Cardiac fibroblast (primary cell): ENCODE measurements at regions not wholly inside any gene's neighbourhood (a gene's known extent, or its start where the extent isn't known, plus 50 kb on each side); places are given as distances from the start of the nearest gene placed in this dataset.

ENCODE experiments used
- DNase-seq, 2 donors: peaks; one replicate each; pipeline versions ENCODE4 v3.0.0 to v3.0.0-alpha.2; 2010; ENCODE audit warnings: low read depth in 2 of 2
- H3K4me3 ChIP-seq, 2 donors: replicated peaks in 1 of 2; 1 replicate in 1 of 2; 2 replicates in 1 of 2; pipeline ENCODE4 v1.5.1; 2011; ENCODE audit warnings: low read depth in 2 of 2, low read length in 2 of 2, mild to moderate bottlenecking in 2 of 2, moderate library complexity in 1 of 2
- TF ChIP-seq, protein P1 (sequence below): IDR thresholded peaks from one replicate; pipeline ENCODE4 v1.5.1; 2011; ENCODE audit warnings: low read depth, mild to moderate bottlenecking, low read length, inconsistent platforms

DNA sequence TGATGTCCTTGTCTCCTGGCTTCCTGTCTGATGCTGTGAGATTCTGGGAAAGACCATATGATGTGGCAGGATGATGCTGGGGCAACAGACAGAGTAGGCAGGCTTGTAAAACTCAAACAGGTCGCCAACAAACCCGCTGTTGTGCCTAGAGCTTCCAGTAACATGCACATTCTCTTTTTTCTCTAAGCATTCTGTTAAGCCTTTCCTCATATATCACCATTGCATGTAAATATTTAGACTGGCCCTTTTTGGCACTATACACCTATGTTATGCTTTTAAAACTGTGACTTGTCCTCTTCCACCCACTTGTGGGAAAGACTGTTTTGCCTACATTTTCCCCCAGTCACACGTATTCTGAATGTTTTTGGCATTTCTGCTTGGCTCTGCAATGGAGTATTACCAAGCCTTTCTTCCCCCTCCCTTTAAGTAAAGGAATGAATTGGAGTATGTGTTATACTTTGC lies 250.4 kb upstream of the TANK start:
- DNase-seq = peak in 1 of 2 donors; percentile 46
- no peak overlapping the region for H3K4me3 ChIP-seq
- TF ChIP-seq, protein P1, sequence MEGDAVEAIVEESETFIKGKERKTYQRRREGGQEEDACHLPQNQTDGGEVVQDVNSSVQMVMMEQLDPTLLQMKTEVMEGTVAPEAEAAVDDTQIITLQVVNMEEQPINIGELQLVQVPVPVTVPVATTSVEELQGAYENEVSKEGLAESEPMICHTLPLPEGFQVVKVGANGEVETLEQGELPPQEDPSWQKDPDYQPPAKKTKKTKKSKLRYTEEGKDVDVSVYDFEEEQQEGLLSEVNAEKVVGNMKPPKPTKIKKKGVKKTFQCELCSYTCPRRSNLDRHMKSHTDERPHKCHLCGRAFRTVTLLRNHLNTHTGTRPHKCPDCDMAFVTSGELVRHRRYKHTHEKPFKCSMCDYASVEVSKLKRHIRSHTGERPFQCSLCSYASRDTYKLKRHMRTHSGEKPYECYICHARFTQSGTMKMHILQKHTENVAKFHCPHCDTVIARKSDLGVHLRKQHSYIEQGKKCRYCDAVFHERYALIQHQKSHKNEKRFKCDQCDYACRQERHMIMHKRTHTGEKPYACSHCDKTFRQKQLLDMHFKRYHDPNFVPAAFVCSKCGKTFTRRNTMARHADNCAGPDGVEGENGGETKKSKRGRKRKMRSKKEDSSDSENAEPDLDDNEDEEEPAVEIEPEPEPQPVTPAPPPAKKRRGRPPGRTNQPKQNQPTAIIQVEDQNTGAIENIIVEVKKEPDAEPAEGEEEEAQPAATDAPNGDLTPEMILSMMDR = no peak

DNA sequence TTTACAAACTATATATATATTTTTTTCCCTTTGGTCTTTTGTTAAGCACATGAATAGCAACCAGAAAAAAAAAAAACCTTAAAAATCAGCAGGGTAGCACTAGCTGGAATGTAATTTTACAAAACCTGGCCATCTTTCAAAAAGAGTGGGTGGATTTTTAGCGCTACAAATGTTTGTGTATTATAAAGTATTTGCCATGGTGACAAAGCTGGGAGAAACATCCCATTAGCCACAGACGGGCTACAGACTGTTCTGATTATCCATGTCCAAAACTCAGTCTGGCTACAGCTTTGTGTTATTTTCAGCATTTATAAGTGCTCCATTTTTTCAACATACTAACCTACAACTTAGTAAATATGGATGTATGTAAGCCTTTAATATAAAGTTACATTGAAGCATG lies 249.5 kb upstream of the TANK start:
- TF ChIP-seq, protein P1 = no peak
- no peak overlapping the region for H3K4me3 ChIP-seq
- DNase-seq = peak; percentile 71 to 90

DNA sequence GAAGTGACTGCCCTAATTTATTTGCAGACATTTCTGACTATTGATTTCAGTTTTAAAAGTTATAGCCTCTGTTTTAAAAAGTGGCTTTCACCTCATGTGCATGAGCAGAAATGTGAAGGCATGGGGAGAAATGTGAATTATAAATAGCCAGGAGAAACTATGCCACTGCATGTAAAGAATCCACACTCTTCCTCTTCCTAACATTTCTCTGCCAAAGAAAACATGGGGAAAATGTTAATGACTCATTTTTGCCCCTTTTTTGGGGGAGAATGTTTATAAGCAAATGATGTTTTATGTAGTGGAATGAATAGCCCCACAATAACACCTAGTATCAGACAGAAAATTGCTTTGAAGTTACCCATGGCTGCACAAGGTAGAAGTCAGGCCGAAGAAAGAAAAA lies 249.0 kb upstream of the TANK start:
- DNase-seq = no peak
- TF ChIP-seq, protein P1 = no peak
- H3K4me3 ChIP-seq = no peak overlapping the region

DNA sequence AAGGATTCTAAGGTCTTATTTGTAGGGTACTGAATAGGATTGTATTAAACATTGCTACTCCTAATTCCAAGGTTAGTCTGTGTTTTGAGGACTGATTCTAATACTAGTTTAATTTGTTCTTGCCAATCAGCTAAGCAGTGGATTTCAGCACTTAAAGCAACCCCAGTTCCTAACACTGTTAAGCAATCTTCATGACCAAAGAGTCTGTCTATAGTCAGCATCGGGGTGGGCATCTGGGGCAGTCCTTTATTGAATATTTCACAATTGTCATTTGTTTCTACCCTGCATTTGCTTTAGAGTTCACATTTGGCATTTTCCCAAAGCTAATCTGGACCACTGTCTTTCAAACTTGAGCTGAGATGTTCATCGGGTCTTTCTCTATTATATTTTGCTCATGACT lies 248.0 kb upstream of the TANK start:
- DNase-seq = no peak

DNA sequence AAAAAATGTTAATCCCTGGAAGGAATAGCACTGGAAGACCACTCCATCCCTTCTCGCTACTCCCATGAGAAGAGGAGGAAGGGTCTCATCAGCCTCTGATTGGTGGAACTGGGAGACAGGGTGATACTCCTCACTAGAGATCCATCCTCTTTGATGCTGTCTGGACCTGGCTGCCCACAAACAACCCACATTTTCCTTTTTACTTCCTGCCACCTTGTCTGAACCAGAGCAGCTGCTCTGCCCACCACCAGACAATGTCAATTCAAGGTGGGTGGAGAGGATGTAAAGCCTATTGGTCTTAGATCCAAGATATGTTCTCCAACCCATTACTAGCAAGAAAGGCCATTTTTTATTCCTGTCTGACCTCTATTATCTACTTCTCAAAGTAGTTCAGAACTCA lies 246.9 kb upstream of the TANK start:
- no peak overlapping the region for H3K4me3 ChIP-seq
- TF ChIP-seq, protein P1 = no peak
- DNase-seq = no peak

More for the DNA sequence above, 248.0 kb upstream of the TANK start:
- H3K4me3 ChIP-seq = no peak overlapping the region
- TF ChIP-seq, protein P1 = no peak

DNA sequence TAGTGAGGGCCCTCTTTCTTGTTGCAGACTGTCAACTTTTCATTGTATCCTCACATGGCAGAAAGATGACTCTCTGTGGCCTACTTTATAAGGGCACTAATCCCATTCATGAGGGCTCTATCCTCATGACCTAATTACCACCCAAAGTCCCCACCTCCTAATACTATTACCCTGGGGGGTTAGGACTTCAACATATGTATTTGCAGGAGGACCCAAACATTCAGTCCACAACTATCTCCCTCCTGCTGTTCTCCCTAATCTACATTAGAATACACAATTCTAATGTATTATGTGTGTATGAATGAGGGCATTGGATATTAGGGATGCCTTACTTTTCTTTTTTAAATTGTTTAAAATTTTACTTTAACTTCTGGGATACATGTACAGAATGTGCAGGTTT lies 246.0 kb upstream of the TANK start:
- no peak for DNase-seq
- H3K4me3 ChIP-seq = no peak overlapping the region
- TF ChIP-seq, protein P1 = no peak

DNA sequence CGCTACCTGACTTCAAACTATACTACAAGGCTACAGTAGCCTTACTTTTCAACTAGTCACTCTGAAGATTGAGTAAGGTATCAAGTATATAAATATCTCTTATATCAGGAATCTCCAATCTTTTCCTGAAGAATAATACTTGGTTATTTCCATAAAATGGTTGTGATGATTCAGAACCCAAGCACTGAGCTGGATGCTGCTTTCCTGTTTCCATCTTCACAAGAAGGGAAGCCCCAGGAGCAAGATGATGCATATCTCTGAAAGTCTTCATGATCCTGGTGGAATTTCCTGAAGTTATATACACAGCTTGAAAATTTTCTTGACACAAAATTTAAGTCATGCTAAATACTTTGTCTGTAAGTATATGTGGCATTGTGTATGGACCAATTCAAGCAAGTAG lies 243.9 kb upstream of the TANK start:
- no peak for DNase-seq
- H3K4me3 ChIP-seq = no peak overlapping the region
- TF ChIP-seq, protein P1 = no peak
